Liver (tissue), 8 donors: ENCODE measurements at regions not wholly inside any gene's neighbourhood (a gene's known extent, or its start where the extent isn't known, plus 50 kb on each side); places are given as distances from the start of the nearest gene placed in this dataset.

Experiments used
- DNase-seq: peaks from one replicate; pipeline ENCODE4 v3.0.0-alpha.2; 2017; ENCODE audit warnings: low spot score
- H3K27ac ChIP-seq, 2 donors: one replicate each; pipeline ENCODE4 v1.7.0; 2013; ENCODE audit warnings: inconsistent platforms in 2 of 2, low read length in 2 of 2, control low read depth in 1 of 2, low read depth in 1 of 2, mild to moderate bottlenecking in 1 of 2
- H3K27me3 ChIP-seq, 4 donors: one replicate each; pipeline versions ENCODE4 v1.6.1 to v1.7.0; 2013; ENCODE audit warnings: low read length in 3 of 4, inconsistent platforms in 1 of 4, mild to moderate bottlenecking in 1 of 4, moderate library complexity in 1 of 4; ENCODE audit not compliant: control insufficient read depth in 4 of 4, insufficient read depth in 4 of 4
- H3K36me3 ChIP-seq, 4 donors: one replicate each; pipeline versions ENCODE4 v1.6.1 to v1.7.0; 2013; ENCODE audit warnings: low read length in 3 of 4, mild to moderate bottlenecking in 3 of 4, low read depth in 1 of 4, moderate library complexity in 1 of 4; ENCODE audit not compliant: control insufficient read depth in 4 of 4, insufficient read depth in 3 of 4
- H3K4me1 ChIP-seq, 4 donors: one replicate each; pipeline versions ENCODE4 v1.6.1 to v1.7.0; 2013; ENCODE audit warnings: low read length in 3 of 4, mild to moderate bottlenecking in 3 of 4, moderate library complexity in 1 of 4; ENCODE audit not compliant: control insufficient read depth in 4 of 4, insufficient read depth in 4 of 4
- H3K4me3 ChIP-seq, 3 donors: one replicate each; pipeline versions ENCODE4 v1.6.1 to v1.7.0; 2013; ENCODE audit warnings: low read length in 3 of 3, control low read depth in 1 of 3, low read depth in 1 of 3, mild to moderate bottlenecking in 1 of 3
- H3K9ac ChIP-seq, 2 donors: one replicate each; pipeline ENCODE4 v1.7.0; 2013; ENCODE audit warnings: low read length in 2 of 2, mild to moderate bottlenecking in 2 of 2, moderate library complexity in 2 of 2, control low read depth in 1 of 2, low read depth in 1 of 2
- H3K9me3 ChIP-seq, 4 donors: one replicate each; pipeline versions ENCODE4 v1.6.1 to v1.7.0; 2013; ENCODE audit warnings: low read length in 3 of 4; ENCODE audit not compliant: control insufficient read depth in 4 of 4
- CTCF ChIP-seq: fragments of 150-350 bp; IDR thresholded peaks from 2 replicates; pipeline ENCODE4 v1.5.1; 2017; ENCODE audit warnings: improper control_type of control experiment, low read depth, low read length; ENCODE audit not compliant: missing input control
- FOXA1 ChIP-seq: IDR thresholded peaks from 2 replicates; pipeline ENCODE4 v1.6.1; 2016; ENCODE audit warnings: antibody characterized with exemption
- FOXA2 ChIP-seq: IDR thresholded peaks from 2 replicates; pipeline ENCODE4 v1.6.1; 2016; ENCODE audit warnings: antibody characterized with exemption
- GABPA ChIP-seq, 2 donors: IDR thresholded peaks in 1 of 2; conservative IDR thresholded peaks in 1 of 2; 2 replicates each; pipeline ENCODE4 v1.6.1; 2016; ENCODE audit warnings: antibody characterized with exemption in 2 of 2, mild to moderate bottlenecking in 1 of 2, moderate library complexity in 1 of 2
- HNF4G ChIP-seq: IDR thresholded peaks from 2 replicates; pipeline ENCODE4 v1.6.1; 2016; ENCODE audit warnings: antibody characterized with exemption
- JUND ChIP-seq, 2 donors: IDR thresholded peaks; 2 replicates each; pipeline ENCODE4 v1.6.1; 2016; ENCODE audit warnings: antibody characterized with exemption in 2 of 2
- MAX ChIP-seq: IDR thresholded peaks from 2 replicates; pipeline ENCODE4 v1.6.1; 2016; ENCODE audit warnings: antibody characterized with exemption
- NR2F2 ChIP-seq: IDR thresholded peaks from 2 replicates; pipeline ENCODE4 v1.6.1; 2016; ENCODE audit warnings: antibody characterized with exemption
- RAD21 ChIP-seq, 2 donors: IDR thresholded peaks; 2 replicates each; pipeline ENCODE4 v1.6.1; 2016; ENCODE audit warnings: antibody characterized with exemption in 2 of 2, mild to moderate bottlenecking in 2 of 2
- REST ChIP-seq: IDR thresholded peaks from 2 replicates; pipeline ENCODE4 v1.6.1; 2016; ENCODE audit warnings: antibody characterized with exemption, mild to moderate bottlenecking
- SP1 ChIP-seq: IDR thresholded peaks from 2 replicates; pipeline ENCODE4 v1.6.1; 2018; ENCODE audit warnings: antibody characterized with exemption, mild to moderate bottlenecking
- TAF1 ChIP-seq: conservative IDR thresholded peaks from 2 replicates; pipeline ENCODE4 v1.6.1; 2016; ENCODE audit warnings: antibody characterized with exemption, mild to moderate bottlenecking
- YY1 ChIP-seq: IDR thresholded peaks from 2 replicates; pipeline ENCODE4 v1.6.1; 2016; ENCODE audit warnings: antibody characterized with exemption, mild to moderate bottlenecking
- whole genome bisulfite sequencing: extraction: QIAGEN DNeasy Blood & Tissue Kit; methylation state at CpG from one replicate; pipeline ENCODE4 v1.1.7; 2013; 5-methylcytosine and 5-hydroxymethylcytosine counted together
- TF ChIP-seq, protein P1 (sequence below): IDR thresholded peaks from 2 replicates; pipeline ENCODE4 v1.6.1; 2016; ENCODE audit warnings: antibody characterized with exemption
- TF ChIP-seq, protein P2 (sequence below): IDR thresholded peaks from 2 replicates; pipeline ENCODE4 v1.6.1; 2016; ENCODE audit warnings: antibody characterized with exemption
- donor health status: healthy.
- donor health status: healthy.
- donor health status: healthy.
- donor health status: healthy.
- donor health status: healthy.

GRCh38 chr16:79996321-79996720 is 395.8 kb upstream of the MAF start:
- no peaks in the 10 kb centered on the region for H3K36me3 ChIP-seq
- no peaks in the 10 kb centered on the region for H3K4me1 ChIP-seq
- 93% methylated on average over 3 of the region's 3 CpGs for WGBS
- H3K9ac ChIP-seq = no peak overlapping the region
- no peak for TF ChIP-seq CTCF
- no peak overlapping the region for H3K4me3 ChIP-seq
- H3K27me3 ChIP-seq = no peaks in the 10 kb centered on the region
- no peak for DNase-seq
- no peaks in the 10 kb centered on the region for H3K9me3 ChIP-seq
- no peak overlapping the region for H3K27ac ChIP-seq

DNA sequence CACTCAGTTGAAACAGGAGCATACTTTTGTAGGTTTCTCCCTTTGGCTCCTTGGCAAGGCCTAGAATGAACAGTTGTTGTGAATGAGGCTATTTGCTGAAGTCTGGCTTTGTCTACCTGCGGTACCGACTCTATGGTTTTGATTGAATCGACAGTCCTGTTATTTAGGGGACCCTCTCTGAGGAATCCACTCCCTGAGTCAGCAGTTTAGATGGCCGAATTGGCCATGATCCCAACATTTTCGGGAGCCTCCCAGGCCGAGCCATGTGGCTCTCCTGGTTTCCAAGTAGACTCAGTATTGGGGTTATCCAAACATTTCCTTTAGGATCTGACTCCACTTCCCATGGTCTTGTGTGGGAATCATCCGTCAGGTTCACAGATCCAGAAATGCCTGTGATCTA is 394.8 kb upstream of the MAF start:
- Histone ChIP-seq H3K9ac (no peak overlapping the region), H3K4me3 (no peak overlapping the region), H3K36me3 (no peaks in the 10 kb centered on the region), H3K27me3 (no peaks in the 10 kb centered on the region), H3K9me3 (no peaks in the 10 kb centered on the region), H3K4me1 (no peaks in the 10 kb centered on the region), H3K27ac (no peak overlapping the region)
- no peak for DNase-seq
- TF ChIP-seq JUND (IDR thresholded peaks at IDR 0.05) (no peak), NR2F2 (no peak), TAF1 (no peak), CTCF (no peak), HNF4G (no peak), MAX (no peak)
- WGBS = 93% methylated on average over 7 of the region's 7 CpGs

DNA sequence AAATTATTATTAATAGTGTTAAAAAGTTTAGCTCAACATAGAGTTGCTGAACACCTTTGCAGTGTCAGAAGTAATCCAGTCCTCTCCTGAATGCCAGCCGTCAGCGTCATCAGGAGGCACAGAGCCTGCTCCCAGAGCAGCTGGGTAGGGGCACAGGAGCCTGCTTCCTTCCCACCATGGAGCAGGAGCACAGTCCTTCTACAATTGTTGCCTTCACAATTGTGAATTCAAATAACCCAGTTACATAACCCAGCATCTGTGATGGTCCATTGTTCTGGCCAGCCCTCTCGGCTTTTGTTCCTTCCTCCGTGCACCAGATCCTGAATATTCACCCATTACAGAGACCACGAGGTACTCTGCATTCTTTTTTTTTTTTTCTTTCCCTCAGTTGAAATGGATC is 393.9 kb upstream of the MAF start:
- H3K27ac ChIP-seq = no peak overlapping the region
- no peak overlapping the region for H3K4me3 ChIP-seq
- H3K9ac ChIP-seq = no peak overlapping the region
- H3K4me1 ChIP-seq = no peaks in the 10 kb centered on the region
- whole genome bisulfite sequencing = 81% methylated on average over 5 of the region's 5 CpGs
- no peaks in the 10 kb centered on the region for H3K27me3 ChIP-seq
- no peaks in the 10 kb centered on the region for H3K36me3 ChIP-seq
- no peaks in the 10 kb centered on the region for H3K9me3 ChIP-seq
- DNase-seq = no peak
- TF ChIP-seq, protein P1, sequence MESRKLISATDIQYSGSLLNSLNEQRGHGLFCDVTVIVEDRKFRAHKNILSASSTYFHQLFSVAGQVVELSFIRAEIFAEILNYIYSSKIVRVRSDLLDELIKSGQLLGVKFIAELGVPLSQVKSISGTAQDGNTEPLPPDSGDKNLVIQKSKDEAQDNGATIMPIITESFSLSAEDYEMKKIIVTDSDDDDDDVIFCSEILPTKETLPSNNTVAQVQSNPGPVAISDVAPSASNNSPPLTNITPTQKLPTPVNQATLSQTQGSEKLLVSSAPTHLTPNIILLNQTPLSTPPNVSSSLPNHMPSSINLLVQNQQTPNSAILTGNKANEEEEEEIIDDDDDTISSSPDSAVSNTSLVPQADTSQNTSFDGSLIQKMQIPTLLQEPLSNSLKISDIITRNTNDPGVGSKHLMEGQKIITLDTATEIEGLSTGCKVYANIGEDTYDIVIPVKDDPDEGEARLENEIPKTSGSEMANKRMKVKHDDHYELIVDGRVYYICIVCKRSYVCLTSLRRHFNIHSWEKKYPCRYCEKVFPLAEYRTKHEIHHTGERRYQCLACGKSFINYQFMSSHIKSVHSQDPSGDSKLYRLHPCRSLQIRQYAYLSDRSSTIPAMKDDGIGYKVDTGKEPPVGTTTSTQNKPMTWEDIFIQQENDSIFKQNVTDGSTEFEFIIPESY = no peak
- TF ChIP-seq MAX (no peak), NR2F2 (no peak), TAF1 (no peak), REST (no peak), GABPA (IDR thresholded peaks at IDR 0.05 in 1 of 2, conservative IDR thresholded peaks at IDR 0.05 in 1 of 2) (no peak), RAD21 (IDR thresholded peaks at IDR 0.05) (no peak), FOXA2 (no peak), FOXA1 (no peak), YY1 (no peak), CTCF (no peak), SP1 (no peak)
- TF ChIP-seq, protein P2, sequence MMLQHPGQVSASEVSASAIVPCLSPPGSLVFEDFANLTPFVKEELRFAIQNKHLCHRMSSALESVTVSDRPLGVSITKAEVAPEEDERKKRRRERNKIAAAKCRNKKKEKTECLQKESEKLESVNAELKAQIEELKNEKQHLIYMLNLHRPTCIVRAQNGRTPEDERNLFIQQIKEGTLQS = no peak
